Tibial nerve (tissue), 3 donors: ENCODE measurements at regions not wholly inside any gene's neighbourhood (a gene's known extent, or its start where the extent isn't known, plus 50 kb on each side); places are given as distances from the start of the nearest gene placed in this dataset.

Experiments used
- POLR2A ChIP-seq, 2 donors: fragments of 450-650 bp; IDR thresholded peaks; one replicate each; pipeline ENCODE4 v1.6.1; 2017; ENCODE audit warnings: antibody characterized with exemption in 2 of 2, mild to moderate bottlenecking in 2 of 2, moderate library complexity in 2 of 2
- TF ChIP-seq, protein P1 (sequence below), 5 experiments: fragments of 200-600 bp in 3 of 5; fragments of 450-650 bp in 2 of 5; sonication (generic) in 3 of 5; IDR thresholded peaks; one replicate each; pipeline ENCODE4 v1.5.1; 2016 to 2019; ENCODE audit warnings: antibody characterized with exemption in 5 of 5, mild to moderate bottlenecking in 3 of 5, moderate library complexity in 2 of 5

- no peak for TF ChIP-seq POLR2A (IDR thresholded peaks at IDR 0.05)
- TF ChIP-seq, protein P1, sequence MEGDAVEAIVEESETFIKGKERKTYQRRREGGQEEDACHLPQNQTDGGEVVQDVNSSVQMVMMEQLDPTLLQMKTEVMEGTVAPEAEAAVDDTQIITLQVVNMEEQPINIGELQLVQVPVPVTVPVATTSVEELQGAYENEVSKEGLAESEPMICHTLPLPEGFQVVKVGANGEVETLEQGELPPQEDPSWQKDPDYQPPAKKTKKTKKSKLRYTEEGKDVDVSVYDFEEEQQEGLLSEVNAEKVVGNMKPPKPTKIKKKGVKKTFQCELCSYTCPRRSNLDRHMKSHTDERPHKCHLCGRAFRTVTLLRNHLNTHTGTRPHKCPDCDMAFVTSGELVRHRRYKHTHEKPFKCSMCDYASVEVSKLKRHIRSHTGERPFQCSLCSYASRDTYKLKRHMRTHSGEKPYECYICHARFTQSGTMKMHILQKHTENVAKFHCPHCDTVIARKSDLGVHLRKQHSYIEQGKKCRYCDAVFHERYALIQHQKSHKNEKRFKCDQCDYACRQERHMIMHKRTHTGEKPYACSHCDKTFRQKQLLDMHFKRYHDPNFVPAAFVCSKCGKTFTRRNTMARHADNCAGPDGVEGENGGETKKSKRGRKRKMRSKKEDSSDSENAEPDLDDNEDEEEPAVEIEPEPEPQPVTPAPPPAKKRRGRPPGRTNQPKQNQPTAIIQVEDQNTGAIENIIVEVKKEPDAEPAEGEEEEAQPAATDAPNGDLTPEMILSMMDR (IDR thresholded peaks at IDR 0.05) = no peak
Measured at GRCh38 chr12:59134750-59135149, 214.4 kb upstream of the LRIG3 start.
